ENCODE measurements at regions not wholly inside any gene's neighbourhood (a gene's known extent, or its start where the extent isn't known, plus 50 kb on each side); places are given as distances from the start of the nearest gene placed in this dataset.

DNA sequence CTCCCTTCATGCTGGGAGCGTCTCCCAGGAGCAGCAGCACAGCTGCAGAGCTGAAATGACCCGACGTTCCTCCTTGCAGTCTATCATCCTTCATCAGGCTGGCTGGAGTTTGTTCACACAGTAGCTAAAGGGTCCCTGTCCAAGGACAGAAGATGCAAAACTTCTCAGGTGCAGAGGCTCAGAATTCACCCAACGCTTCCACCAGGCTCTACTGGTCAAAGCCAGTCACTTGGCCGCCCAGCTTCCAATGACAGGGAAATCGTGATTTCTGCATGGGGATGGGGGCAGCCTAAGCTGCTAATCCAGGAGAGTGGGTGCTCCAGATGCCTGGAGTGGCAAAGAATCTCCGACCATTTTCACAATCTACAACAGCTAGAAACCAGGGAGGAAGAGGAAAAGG is 97.0 kb upstream of the SALL3 start:
- in situ Hi-C loops (cut with HindIII; ENCODE audit: low sequenced_read_pairs), result no loop called here
- H3K4me3 ChIP-seq (ENCODE audit: low read depth, low read length), result no peak overlapping the region
- TF ChIP-seq, protein P1, sequence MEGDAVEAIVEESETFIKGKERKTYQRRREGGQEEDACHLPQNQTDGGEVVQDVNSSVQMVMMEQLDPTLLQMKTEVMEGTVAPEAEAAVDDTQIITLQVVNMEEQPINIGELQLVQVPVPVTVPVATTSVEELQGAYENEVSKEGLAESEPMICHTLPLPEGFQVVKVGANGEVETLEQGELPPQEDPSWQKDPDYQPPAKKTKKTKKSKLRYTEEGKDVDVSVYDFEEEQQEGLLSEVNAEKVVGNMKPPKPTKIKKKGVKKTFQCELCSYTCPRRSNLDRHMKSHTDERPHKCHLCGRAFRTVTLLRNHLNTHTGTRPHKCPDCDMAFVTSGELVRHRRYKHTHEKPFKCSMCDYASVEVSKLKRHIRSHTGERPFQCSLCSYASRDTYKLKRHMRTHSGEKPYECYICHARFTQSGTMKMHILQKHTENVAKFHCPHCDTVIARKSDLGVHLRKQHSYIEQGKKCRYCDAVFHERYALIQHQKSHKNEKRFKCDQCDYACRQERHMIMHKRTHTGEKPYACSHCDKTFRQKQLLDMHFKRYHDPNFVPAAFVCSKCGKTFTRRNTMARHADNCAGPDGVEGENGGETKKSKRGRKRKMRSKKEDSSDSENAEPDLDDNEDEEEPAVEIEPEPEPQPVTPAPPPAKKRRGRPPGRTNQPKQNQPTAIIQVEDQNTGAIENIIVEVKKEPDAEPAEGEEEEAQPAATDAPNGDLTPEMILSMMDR (IDR thresholded peaks at IDR 0.05; ENCODE audit: low read depth, low read length), result no peak
- no peak for DNase-seq (ENCODE audit: low read depth, low spot score)

DNA sequence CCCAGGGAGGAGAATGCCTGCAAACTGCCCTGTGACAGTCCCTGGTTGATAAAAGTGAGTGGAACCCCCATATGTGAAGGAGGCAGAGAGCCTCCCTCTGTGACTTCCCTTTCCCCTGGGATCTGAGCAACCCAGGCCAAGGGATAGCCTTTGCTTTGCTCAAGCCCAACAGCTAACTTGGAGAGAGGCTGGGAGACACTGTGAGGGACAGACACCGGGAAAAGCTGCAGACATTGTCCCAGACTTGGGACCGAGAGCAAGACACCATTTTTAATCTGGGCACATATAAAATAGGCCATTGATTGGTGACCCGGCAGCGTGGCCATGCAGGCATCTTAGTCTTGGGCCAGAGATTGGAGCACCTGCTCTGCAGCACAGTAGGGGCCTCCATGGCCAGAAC is 96.1 kb upstream of the SALL3 start:
- no peak for DNase-seq (ENCODE audit: low read depth, low spot score)
- H3K4me3 ChIP-seq (ENCODE audit: low read depth, low read length), result no peak overlapping the region
- TF ChIP-seq, protein P1 (IDR thresholded peaks at IDR 0.05; ENCODE audit: low read depth, low read length), result no peak
- in situ Hi-C loops (cut with HindIII; ENCODE audit: low sequenced_read_pairs), result no loop called here

DNA sequence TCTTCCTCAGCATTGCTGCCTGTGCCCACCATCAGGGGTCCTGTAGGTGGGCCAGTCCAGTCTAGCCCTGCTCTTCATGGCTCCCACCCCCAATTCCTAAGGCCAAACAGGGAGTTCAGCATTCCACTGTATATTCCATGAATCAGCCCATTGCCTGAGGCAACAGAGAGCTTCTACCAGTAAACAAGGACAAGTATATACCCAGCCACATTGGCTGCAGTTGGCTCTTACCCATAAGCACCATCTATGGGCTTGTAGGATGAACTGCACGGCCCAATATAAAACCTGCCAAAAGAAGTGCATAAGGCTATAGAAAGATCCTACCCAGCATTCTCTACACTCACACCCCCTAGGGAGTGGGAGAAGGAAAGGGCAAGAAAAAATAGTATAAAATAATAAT is 95.1 kb upstream of the SALL3 start:
- in situ Hi-C loops (cut with HindIII; ENCODE audit: low sequenced_read_pairs), result no loop called here
- H3K4me3 ChIP-seq (ENCODE audit: low read depth, low read length), result no peak overlapping the region
- TF ChIP-seq, protein P1 (IDR thresholded peaks at IDR 0.05; ENCODE audit: low read depth, low read length), result no peak
- DNase-seq (ENCODE audit: low read depth, low spot score), result no peak

DNA sequence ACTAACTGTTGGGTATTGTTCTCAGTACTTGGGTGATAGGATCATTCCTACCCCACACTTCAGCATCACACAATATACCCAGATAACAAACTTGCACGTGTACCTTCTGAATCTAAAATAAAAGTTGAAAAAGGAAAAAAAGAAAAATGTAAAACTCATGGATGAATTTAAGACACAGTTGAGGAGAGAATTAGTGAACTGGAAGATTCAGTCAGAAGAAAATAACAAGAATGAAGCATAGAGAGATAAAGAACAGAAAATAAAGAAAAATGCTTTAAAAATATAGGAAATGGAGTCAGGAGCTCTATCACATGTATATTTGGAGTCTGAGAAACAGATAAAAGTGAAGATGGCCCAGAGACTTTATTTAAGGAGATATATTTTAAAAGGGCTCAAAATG is 90.4 kb upstream of the SALL3 start:
- in situ Hi-C loops (cut with HindIII; ENCODE audit: low sequenced_read_pairs), result no loop called here
- TF ChIP-seq, protein P1 (IDR thresholded peaks at IDR 0.05; ENCODE audit: low read depth, low read length), result no peak
- no peak for DNase-seq (ENCODE audit: low read depth, low spot score)
- no peak overlapping the region for H3K4me3 ChIP-seq (ENCODE audit: low read depth, low read length)

DNA sequence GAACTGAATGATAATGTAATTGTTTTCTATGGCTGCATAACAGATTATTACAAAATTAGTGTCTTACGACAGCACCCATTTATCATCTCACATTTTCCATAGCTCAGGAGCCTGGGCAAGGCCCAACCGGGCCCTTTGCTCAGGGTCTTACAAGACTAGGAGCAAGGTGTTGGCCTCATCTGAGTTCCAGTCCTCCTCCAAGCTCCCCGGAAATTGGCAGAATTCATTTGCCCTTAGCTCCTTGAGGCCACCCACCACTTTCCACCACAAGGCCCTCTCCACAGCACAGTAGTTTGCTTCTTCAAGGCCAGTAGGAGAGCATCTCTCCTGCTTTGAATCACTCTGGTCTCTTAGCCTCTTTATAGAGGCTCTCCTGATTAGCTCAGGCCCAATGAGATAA is 89.2 kb upstream of the SALL3 start:
- H3K4me3 ChIP-seq (ENCODE audit: low read depth, low read length), result no peak overlapping the region
- TF ChIP-seq, protein P1 (IDR thresholded peaks at IDR 0.05; ENCODE audit: low read depth, low read length), result no peak
- in situ Hi-C loops (cut with HindIII; ENCODE audit: low sequenced_read_pairs), result no loop called here
- DNase-seq (ENCODE audit: low read depth, low spot score), result no peak

DNA sequence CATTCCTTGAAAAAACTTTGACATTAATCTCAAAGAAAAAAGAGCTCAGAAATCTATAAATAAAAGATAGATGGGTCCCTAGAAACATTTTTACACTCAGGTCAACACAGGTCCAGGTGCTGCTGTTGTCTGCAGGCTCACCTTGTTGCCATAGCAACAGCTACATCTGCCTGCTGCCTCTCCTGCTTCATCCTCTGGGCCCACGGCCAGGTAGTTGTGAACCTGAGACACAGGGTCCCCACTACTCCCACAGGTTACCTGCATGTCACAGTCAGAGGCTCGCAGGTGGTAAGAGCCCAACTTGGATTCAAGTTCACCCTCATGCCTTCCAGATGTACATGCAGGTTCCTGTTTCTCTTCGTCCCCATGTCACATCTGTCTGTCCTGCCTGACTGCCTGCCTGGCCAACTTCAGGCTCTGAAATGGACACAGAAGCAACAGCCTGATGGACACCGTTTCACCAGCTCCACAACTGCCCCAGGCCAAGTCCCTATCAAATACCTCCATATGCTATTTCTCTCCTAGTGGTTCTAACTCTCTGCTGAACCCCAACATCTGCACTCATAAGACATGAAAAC is 88.3 kb upstream of the SALL3 start:
- TF ChIP-seq, protein P1 (IDR thresholded peaks at IDR 0.05; ENCODE audit: low read depth, low read length), result no peak
- H3K4me3 ChIP-seq (ENCODE audit: low read depth, low read length), result no peak overlapping the region
- DNase-seq (ENCODE audit: low read depth, low spot score), result no peak
- in situ Hi-C loops (cut with HindIII; ENCODE audit: low sequenced_read_pairs), result no loop called here

DNA sequence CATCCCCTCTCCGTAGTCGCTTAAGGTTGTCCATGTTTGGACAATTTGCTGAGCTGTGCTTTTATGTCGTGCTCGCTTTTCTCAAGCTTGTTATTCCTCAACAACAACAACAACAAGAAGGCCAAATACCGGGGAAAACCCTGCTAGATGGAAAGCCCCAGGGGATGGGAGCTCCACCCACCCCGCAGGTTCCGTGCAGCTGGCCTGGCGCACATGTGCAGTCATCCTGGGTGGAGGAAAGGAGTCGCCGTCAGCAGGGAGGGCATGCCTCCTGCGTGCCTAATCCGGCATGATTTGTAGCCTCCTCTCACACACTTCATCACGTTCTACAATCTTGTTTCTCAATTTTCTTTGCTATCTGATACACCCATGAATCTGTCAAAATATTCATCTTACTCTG is 87.4 kb upstream of the SALL3 start:
- no peak overlapping the region for H3K4me3 ChIP-seq (ENCODE audit: low read depth, low read length)
- in situ Hi-C loops (cut with HindIII; ENCODE audit: low sequenced_read_pairs), result no loop called here
- TF ChIP-seq, protein P1 (IDR thresholded peaks at IDR 0.05; ENCODE audit: low read depth, low read length), result no peak
- DNase-seq (ENCODE audit: low read depth, low spot score), result no peak

All from astrocyte of the spinal cord (primary cell).